Lower leg skin (tissue), 4 donors: ENCODE measurements at regions not wholly inside any gene's neighbourhood (a gene's known extent, or its start where the extent isn't known, plus 50 kb on each side); places are given as distances from the start of the nearest gene placed in this dataset.

Experiments
- DNase-seq, 2 donors: peaks; one replicate each; pipeline ENCODE4 v3.0.0-alpha.2; 2019; ENCODE audit warnings: low spot score in 2 of 2
- H3K4me3 ChIP-seq: fragments of 200-600 bp; sonication (generic); 2 replicates; pipeline ENCODE4 v1.5.1; 2017; ENCODE audit warnings: mild to moderate bottlenecking, low read depth; ENCODE audit not compliant: poor library complexity, severe bottlenecking
- CTCF ChIP-seq, 3 donors: fragments of 450-650 bp; IDR thresholded peaks; one replicate each; pipeline ENCODE4 v1.5.1; 2016; ENCODE audit warnings: antibody characterized with exemption in 3 of 3, mild to moderate bottlenecking in 3 of 3, moderate library complexity in 2 of 3
- POLR2A ChIP-seq, 2 donors: fragments of 450-650 bp; IDR thresholded peaks; one replicate each; pipeline ENCODE4 v1.6.1; 2016 to 2017; ENCODE audit warnings: antibody characterized with exemption in 2 of 2, mild to moderate bottlenecking in 1 of 2, moderate library complexity in 1 of 2
- WGBS, 2 donors: methylation state at CpG; one replicate each; pipeline ENCODE4 v1.1.5; 2018; 5-methylcytosine and 5-hydroxymethylcytosine counted together
- intact Hi-C: fragments of 100-400 bp; cut with DNase I; formaldehyde crosslinking; loops from one replicate; pipeline ENCODE4 v1.15.0; 2023; ENCODE audit warnings: low total_unique reads

DNA sequence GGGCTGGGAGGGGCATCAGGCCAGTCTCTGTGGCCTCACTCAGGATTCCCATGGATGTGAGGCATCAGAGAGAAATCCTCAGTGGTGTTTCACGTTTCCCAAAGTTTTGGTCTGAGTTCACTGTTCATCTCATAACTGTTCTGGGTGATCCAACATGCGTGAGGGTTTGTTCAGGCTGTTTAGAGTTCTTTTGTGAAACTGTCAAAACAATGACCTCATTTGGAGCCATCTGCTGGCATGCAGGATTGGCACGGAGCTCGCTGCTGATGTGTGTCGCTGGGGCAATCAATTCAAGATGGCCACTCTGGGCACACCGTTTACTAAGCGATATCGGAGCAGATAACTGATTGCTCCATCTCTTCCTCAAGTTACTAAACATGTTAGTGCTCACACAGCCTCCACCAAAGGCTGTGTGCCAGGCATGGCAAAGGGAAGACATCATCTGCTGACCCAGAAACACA is 365.6 kb downstream of the WDR11 start:
- intact Hi-C loops: no loop called here
- 28 to 35% methylated on average over 7 to 8 of the region's 8 CpGs for WGBS, 2 donors
- peak; percentile 66 to 93 for DNase-seq
- TF ChIP-seq POLR2A (IDR thresholded peaks at IDR 0.05) (no peak), CTCF (IDR thresholded peaks at IDR 0.05) (no peak)
- no peak overlapping the region for H3K4me3 ChIP-seq

- intact Hi-C loops: no loop called here
- 24% methylated on average over 7 of the region's 7 CpGs for WGBS, 2 donors
- H3K4me3 ChIP-seq: no peak overlapping the region
- TF ChIP-seq CTCF (IDR thresholded peaks at IDR 0.05): no peak
- no peak for TF ChIP-seq POLR2A (IDR thresholded peaks at IDR 0.05)
- no peak for DNase-seq
Measured at GRCh38 chr10:121217331-121217730, 366.2 kb downstream of the WDR11 start.

- DNase-seq: no peak
- H3K4me3 ChIP-seq: no peak overlapping the region
- WGBS, 2 donors: 79 to 85% methylated on average over 3 of the region's 3 CpGs
- no peak for TF ChIP-seq POLR2A (IDR thresholded peaks at IDR 0.05)
- TF ChIP-seq CTCF (IDR thresholded peaks at IDR 0.05): no peak
- intact Hi-C loops: no loop called here
Measured at GRCh38 chr10:121221072-121221471, 369.9 kb downstream of the WDR11 start.

- no peak for DNase-seq
- intact Hi-C loops: no loop called here
- WGBS, 2 donors: 86 to 91% methylated on average over 8 of the region's 8 CpGs
- TF ChIP-seq CTCF (IDR thresholded peaks at IDR 0.05) (no peak), POLR2A (IDR thresholded peaks at IDR 0.05) (no peak)
- no peak overlapping the region for H3K4me3 ChIP-seq
Measured at GRCh38 chr10:121221991-121222390, 370.8 kb downstream of the WDR11 start.

DNA sequence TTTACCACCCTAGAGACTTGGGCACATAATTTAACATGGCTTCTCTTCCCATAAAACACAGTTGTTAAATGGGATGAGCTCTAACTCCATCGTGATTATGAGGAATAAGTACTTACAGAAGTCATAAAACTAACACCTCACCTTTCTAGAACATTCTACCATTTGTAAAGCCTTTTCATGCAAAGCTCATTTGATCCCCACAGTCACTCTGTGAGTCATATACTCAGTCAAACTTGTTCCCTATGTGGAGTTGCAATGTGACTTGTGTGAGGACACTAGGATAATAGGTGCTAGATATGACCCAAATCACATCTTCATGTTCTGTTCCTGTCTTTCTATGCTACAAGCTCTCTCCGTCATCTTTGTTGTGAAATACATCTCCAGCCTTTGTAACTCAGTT is 371.7 kb downstream of the WDR11 start:
- DNase-seq: no peak

More for the DNA sequence above, 371.7 kb downstream of the WDR11 start:
- WGBS, 2 donors: 64 to 87% methylated on average over 2 of the region's 2 CpGs
- intact Hi-C loops: no loop called here
- TF ChIP-seq CTCF (IDR thresholded peaks at IDR 0.05): no peak
- TF ChIP-seq POLR2A (IDR thresholded peaks at IDR 0.05): no peak
- no peak overlapping the region for H3K4me3 ChIP-seq
